DOHH2 (cell line): ENCODE measurements at regions not wholly inside any gene's neighbourhood (a gene's known extent, or its start where the extent isn't known, plus 50 kb on each side); places are given as distances from the start of the nearest gene placed in this dataset.

ENCODE experiments used
- H3F3A ChIP-seq: fragments of 200-600 bp; sonication (generic), shearing (Covaris generic); 2 replicates; pipeline ENCODE4 v1.6.0; 2016; ENCODE audit warnings: antibody characterized with exemption, mild to moderate bottlenecking; ENCODE audit not compliant: control insufficient read depth, insufficient read depth
- H3K27ac ChIP-seq: fragments of 200-600 bp; sonication (generic); 2 replicates; pipeline ENCODE4 v1.5.1; 2014; ENCODE audit warnings: low read depth, mild to moderate bottlenecking, low read length, moderate library complexity
- H3K27me3 ChIP-seq: fragments of 200-600 bp; sonication (generic); 2 replicates; pipeline ENCODE4 v1.6.1; 2014; ENCODE audit warnings: mild to moderate bottlenecking, low read length, mixed read lengths; ENCODE audit not compliant: control insufficient read depth
- H3K36me3 ChIP-seq: fragments of 200-600 bp; sonication (generic); 2 replicates; pipeline ENCODE4 v1.6.1; 2014; ENCODE audit warnings: mild to moderate bottlenecking, low read length, moderate library complexity, mixed read lengths; ENCODE audit not compliant: control insufficient read depth
- H3K4me1 ChIP-seq: fragments of 200-600 bp; sonication (generic); 2 replicates; pipeline ENCODE4 v1.6.1; 2014; ENCODE audit warnings: mild to moderate bottlenecking, low read length, mixed read lengths; ENCODE audit not compliant: control insufficient read depth
- H3K4me2 ChIP-seq: fragments of 200-600 bp; sonication (generic); 2 replicates; pipeline ENCODE4 v1.6.0; 2014; ENCODE audit warnings: mild to moderate bottlenecking, low read length, moderate library complexity
- H3K4me3 ChIP-seq: fragments of 200-600 bp; sonication (generic); 2 replicates; pipeline ENCODE4 v1.5.1; 2014; ENCODE audit warnings: mild to moderate bottlenecking, low read length, mixed read lengths
- H3K79me2 ChIP-seq: fragments of 200-600 bp; sonication (generic); 2 replicates; pipeline ENCODE4 v1.6.1; 2014; ENCODE audit warnings: mild to moderate bottlenecking, low read length, mixed read lengths; ENCODE audit not compliant: control insufficient read depth
- H3K9me2 ChIP-seq: fragments of 200-600 bp; sonication (generic); replicated peaks from 2 replicates; pipeline ENCODE4 v1.6.1; 2014; ENCODE audit warnings: mild to moderate bottlenecking, low read length, mixed read lengths; ENCODE audit not compliant: control insufficient read depth
- H3K9me3 ChIP-seq: fragments of 200-600 bp; sonication (generic); 2 replicates; pipeline ENCODE4 v1.6.1; 2014; ENCODE audit warnings: antibody characterized with exemption, low read length, mixed read lengths; ENCODE audit not compliant: control insufficient read depth, insufficient read depth
- H4K20me1 ChIP-seq: fragments of 200-600 bp; sonication (generic); 2 replicates; pipeline ENCODE4 v1.6.0; 2014; ENCODE audit warnings: low read depth, mild to moderate bottlenecking, antibody characterized with exemption, low read length, moderate library complexity; ENCODE audit not compliant: control insufficient read depth, insufficient read depth
- CTCF ChIP-seq: fragments of 200-600 bp; sonication (generic); IDR thresholded peaks from one replicate; pipeline ENCODE4 v1.5.1; 2014; ENCODE audit warnings: antibody characterized with exemption, mild to moderate bottlenecking, low read depth, low read length; ENCODE audit not compliant: poor library complexity, severe bottlenecking
- EZH2phosphoT487 ChIP-seq: fragments of 200-600 bp; sonication (generic); IDR thresholded peaks from 2 replicates; pipeline ENCODE4 v1.6.1; 2017; ENCODE audit warnings: borderline replicate concordance, mild to moderate bottlenecking, antibody characterized with exemption, low read length, moderate library complexity, mixed read lengths

- Histone ChIP-seq H3K9me2 (no peaks in the 10 kb centered on the region), H3K79me2 (no peaks in the 10 kb centered on the region), H3K4me2 (no peak overlapping the region), H3K9me3 (no peaks in the 10 kb centered on the region), H3F3A (no peaks in the 10 kb centered on the region), H3K36me3 (no peaks in the 10 kb centered on the region), H3K4me1 (no peaks in the 10 kb centered on the region), H3K27ac (no peak overlapping the region), H4K20me1 (no peaks in the 10 kb centered on the region), H3K4me3 (no peak overlapping the region), H3K27me3 (no peaks in the 10 kb centered on the region)
- TF ChIP-seq EZH2phosphoT487 = no peak
- no peak for TF ChIP-seq CTCF
These were observed 134.6 kb downstream of the TEX36 start for GRCh38 chr10:125548356-125548755.

- Histone ChIP-seq H3K4me3 (no peak overlapping the region), H4K20me1 (no peaks in the 10 kb centered on the region), H3K79me2 (no peaks in the 10 kb centered on the region), H3K9me3 (no peaks in the 10 kb centered on the region), H3K4me2 (no peak overlapping the region), H3K36me3 (no peaks in the 10 kb centered on the region), H3K27ac (no peak overlapping the region), H3K4me1 (no peaks in the 10 kb centered on the region), H3F3A (no peaks in the 10 kb centered on the region), H3K27me3 (no peaks in the 10 kb centered on the region), H3K9me2 (no peaks in the 10 kb centered on the region)
- TF ChIP-seq EZH2phosphoT487 = no peak
- TF ChIP-seq CTCF = no peak
These were observed 135.8 kb downstream of the TEX36 start for GRCh38 chr10:125547010-125547650.

GRCh38 chr10:125543796-125544195 lies 139.2 kb downstream of the TEX36 start:
- no peaks in the 10 kb centered on the region for H3K4me1 ChIP-seq
- H3K27me3 ChIP-seq = no peaks in the 10 kb centered on the region
- no peaks in the 10 kb centered on the region for H3K79me2 ChIP-seq
- no peak overlapping the region for H3K27ac ChIP-seq
- H4K20me1 ChIP-seq = no peaks in the 10 kb centered on the region
- H3K36me3 ChIP-seq = no peaks in the 10 kb centered on the region
- no peak overlapping the region for H3K4me2 ChIP-seq
- H3K9me3 ChIP-seq = no peaks in the 10 kb centered on the region
- H3K9me2 ChIP-seq = no peaks in the 10 kb centered on the region
- H3K4me3 ChIP-seq = no peak overlapping the region
- no peaks in the 10 kb centered on the region for H3F3A ChIP-seq
- no peak for TF ChIP-seq CTCF
- no peak for TF ChIP-seq EZH2phosphoT487
